ENCODE measurements at regions not wholly inside any gene's neighbourhood (a gene's known extent, or its start where the extent isn't known, plus 50 kb on each side); places are given as distances from the start of the nearest gene placed in this dataset.

DNA sequence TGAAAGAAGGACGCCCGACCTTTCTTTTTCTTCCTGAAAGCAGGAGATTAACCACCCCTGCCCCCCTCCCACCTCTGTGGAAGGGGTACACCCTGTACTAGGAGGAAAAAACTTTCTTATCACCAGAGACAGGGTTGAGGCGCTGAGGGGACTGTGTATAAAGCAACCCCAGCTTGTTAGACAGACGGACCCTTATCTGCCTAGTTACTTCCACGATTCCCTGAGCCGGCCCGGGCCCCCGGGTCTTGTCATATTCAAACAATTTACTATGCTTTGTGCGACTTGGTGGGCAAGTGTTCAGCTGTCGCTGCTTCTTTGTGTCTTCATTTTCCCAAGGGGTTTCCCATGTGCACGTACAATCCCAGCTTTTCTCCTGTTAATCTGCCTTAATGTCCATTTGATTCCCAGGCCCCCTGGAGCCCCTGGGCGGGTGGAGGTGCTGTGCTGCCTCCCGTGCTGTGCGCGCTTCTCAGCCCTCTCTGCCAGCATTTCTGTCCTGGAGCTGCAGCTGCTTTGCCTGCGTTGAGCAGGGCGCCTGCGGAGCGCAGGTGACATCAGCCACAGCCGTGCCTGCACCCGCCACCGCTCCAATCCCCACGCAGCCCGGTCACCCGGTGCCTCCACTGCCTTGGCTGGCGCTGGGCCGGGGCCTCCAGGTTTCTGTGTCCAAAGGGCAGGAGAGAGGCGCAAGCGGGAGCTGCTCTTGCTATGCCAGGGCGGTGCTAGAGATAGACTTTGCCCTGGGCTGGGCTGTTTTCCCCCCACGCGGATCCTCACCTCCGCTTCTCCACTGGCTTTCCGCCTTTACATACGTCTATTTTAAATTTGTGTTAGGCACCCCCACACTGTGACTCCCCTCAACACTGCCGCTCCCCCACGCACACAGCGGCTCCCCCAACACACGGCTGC is 96.2 kb downstream of the TTLL2 start (continued):
- TF ChIP-seq FOSL2 (CRISPR knock-in tag; IDR thresholded peaks at IDR 0.05): peak; percentile 40; the same call in 1 of the 2 replicates
- no peak for TF ChIP-seq ZNF777 (CRISPR knock-in tag; IDR thresholded peaks at IDR 0.05)
- no peak for TF ChIP-seq ARNT (IDR thresholded peaks at IDR 0.05)
- TF ChIP-seq, protein P1, sequence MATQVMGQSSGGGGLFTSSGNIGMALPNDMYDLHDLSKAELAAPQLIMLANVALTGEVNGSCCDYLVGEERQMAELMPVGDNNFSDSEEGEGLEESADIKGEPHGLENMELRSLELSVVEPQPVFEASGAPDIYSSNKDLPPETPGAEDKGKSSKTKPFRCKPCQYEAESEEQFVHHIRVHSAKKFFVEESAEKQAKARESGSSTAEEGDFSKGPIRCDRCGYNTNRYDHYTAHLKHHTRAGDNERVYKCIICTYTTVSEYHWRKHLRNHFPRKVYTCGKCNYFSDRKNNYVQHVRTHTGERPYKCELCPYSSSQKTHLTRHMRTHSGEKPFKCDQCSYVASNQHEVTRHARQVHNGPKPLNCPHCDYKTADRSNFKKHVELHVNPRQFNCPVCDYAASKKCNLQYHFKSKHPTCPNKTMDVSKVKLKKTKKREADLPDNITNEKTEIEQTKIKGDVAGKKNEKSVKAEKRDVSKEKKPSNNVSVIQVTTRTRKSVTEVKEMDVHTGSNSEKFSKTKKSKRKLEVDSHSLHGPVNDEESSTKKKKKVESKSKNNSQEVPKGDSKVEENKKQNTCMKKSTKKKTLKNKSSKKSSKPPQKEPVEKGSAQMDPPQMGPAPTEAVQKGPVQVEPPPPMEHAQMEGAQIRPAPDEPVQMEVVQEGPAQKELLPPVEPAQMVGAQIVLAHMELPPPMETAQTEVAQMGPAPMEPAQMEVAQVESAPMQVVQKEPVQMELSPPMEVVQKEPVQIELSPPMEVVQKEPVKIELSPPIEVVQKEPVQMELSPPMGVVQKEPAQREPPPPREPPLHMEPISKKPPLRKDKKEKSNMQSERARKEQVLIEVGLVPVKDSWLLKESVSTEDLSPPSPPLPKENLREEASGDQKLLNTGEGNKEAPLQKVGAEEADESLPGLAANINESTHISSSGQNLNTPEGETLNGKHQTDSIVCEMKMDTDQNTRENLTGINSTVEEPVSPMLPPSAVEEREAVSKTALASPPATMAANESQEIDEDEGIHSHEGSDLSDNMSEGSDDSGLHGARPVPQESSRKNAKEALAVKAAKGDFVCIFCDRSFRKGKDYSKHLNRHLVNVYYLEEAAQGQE (IDR thresholded peaks at IDR 0.05; ENCODE audit: borderline replicate concordance in 1 of 2, low read depth in 1 of 2, low read length in 2 of 2): no peak
- TF ChIP-seq, protein P2, sequence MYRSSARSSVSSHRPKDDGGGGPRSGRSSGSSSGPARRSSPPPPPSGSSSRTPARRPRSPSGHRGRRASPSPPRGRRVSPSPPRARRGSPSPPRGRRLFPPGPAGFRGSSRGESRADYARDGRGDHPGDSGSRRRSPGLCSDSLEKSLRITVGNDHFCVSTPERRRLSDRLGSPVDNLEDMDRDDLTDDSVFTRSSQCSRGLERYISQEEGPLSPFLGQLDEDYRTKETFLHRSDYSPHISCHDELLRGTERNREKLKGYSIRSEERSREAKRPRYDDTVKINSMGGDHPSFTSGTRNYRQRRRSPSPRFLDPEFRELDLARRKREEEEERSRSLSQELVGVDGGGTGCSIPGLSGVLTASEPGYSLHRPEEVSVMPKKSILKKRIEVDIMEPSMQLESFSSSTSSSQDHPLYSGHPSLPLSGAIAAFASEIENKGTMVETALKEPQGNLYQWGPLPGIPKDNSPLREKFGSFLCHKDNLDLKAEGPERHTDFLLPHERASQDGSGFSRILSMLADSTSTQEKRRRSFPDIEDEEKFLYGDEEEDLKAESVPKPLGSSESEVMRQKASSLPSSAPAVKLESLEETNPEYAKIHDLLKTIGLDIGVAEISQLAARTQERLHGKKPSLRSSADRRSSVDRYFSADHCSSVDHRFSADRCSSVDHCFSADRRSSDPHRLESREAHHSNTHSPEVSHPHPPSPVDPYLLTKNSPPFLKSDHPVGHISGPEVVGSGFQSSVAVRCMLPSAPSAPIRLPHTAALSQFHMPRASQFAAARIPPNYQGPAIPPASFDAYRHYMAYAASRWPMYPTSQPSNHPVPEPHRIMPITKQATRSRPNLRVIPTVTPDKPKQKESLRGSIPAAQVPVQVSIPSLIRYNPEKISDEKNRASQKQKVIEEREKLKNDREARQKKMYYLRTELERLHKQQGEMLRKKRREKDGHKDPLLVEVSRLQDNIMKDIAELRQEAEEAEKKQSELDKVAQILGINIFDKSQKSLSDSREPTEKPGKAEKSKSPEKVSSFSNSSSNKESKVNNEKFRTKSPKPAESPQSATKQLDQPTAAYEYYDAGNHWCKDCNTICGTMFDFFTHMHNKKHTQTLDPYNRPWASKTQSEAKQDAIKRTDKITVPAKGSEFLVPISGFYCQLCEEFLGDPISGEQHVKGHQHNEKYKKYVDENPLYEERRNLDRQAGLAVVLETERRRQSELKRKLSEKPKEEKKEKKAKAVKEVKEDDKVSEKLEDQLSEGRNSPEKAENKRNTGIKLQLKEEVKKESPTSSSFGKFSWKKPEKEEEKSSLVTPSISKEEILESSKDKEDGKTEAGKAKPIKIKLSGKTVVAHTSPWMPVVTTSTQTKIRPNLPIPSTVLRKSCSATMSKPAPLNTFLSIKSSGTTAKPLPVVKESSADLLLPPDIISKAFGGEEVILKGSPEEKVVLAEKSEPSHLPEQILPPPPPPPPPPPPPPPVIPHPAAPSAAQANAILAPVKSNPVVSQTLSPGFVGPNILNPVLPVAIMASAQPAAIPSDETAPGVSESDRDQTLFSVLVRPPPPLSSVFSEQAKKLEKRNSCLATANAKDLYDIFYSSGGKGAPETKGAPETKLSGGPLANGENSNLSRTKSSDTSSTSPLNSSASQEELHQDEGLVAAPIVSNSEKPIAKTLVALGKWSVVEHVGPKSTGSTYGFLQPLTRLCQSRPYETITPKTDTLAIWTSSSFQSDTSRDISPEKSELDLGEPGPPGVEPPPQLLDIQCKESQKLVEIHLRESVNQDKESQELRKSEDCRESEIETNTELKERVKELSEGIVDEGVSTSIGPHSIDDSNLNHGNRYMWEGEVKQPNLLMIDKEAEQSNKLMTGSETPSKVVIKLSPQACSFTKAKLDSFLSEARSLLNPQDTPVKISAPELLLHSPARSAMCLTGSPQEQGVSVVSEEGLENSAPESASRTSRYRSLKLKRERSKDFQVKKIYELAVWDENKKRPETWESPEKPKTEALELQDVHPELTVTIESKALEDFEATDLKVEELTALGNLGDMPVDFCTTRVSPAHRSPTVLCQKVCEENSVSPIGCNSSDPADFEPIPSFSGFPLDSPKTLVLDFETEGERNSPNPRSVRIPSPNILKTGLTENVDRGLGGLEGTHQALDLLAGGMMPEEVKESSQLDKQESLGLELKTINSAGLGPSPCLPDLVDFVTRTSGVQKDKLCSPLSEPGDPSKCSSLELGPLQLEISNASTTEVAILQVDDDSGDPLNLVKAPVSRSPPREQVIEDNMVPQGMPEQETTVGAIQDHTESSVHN (CRISPR knock-in tag; IDR thresholded peaks at IDR 0.05): no peak
- TF ChIP-seq TP53 (CRISPR knock-in tag; conservative IDR thresholded peaks at IDR 0.05): no peak
- peak; percentile 71 for TF ChIP-seq ETV5 (CRISPR knock-in tag; IDR thresholded peaks at IDR 0.05; ENCODE audit: borderline replicate concordance)
- no peak for TF ChIP-seq PCBP1 (IDR thresholded peaks at IDR 0.05; ENCODE audit: borderline replicate concordance, low read depth, low read length)
- TF ChIP-seq, protein P3, sequence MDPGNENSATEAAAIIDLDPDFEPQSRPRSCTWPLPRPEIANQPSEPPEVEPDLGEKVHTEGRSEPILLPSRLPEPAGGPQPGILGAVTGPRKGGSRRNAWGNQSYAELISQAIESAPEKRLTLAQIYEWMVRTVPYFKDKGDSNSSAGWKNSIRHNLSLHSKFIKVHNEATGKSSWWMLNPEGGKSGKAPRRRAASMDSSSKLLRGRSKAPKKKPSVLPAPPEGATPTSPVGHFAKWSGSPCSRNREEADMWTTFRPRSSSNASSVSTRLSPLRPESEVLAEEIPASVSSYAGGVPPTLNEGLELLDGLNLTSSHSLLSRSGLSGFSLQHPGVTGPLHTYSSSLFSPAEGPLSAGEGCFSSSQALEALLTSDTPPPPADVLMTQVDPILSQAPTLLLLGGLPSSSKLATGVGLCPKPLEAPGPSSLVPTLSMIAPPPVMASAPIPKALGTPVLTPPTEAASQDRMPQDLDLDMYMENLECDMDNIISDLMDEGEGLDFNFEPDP (CRISPR knock-in tag; conservative IDR thresholded peaks at IDR 0.05): no peak
- TF ChIP-seq TMF1 (CRISPR knock-in tag; IDR thresholded peaks at IDR 0.05; ENCODE audit: low read depth): 0 out of 2 replicates have a peak, but pooled peaks have one; percentile 60
- TF ChIP-seq ZNF530 (CRISPR knock-in tag; IDR thresholded peaks at IDR 0.05; ENCODE audit: low read depth): no peak
